ENCODE measurements at regions not wholly inside any gene's neighbourhood (a gene's known extent, or its start where the extent isn't known, plus 50 kb on each side); places are given as distances from the start of the nearest gene placed in this dataset.

DNA sequence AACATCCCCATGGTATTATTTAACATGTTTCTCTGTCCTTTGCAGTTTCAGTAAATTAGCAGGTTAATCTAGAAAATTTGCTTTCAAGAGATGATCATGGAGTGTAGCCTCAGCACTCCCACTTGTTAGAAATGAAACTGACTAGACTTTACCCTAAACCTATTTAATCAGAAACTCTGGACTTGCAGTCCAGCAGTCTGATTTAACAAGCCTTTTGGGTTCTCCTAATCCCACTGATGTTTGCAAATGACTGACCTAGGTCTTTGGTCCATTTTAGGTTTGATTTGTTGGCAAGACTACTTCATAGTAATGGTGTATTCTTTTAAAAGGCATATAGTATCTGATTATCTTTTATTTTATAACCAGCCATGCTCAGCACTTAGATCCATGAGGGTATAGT is 55.5 kb upstream of the SLC25A13 start:
- no peak for DNase-seq
- no peak overlapping the region for H3K4me3 ChIP-seq
- no peaks in the 10 kb centered on the region for H3K27me3 ChIP-seq
- TF ChIP-seq, protein P1, sequence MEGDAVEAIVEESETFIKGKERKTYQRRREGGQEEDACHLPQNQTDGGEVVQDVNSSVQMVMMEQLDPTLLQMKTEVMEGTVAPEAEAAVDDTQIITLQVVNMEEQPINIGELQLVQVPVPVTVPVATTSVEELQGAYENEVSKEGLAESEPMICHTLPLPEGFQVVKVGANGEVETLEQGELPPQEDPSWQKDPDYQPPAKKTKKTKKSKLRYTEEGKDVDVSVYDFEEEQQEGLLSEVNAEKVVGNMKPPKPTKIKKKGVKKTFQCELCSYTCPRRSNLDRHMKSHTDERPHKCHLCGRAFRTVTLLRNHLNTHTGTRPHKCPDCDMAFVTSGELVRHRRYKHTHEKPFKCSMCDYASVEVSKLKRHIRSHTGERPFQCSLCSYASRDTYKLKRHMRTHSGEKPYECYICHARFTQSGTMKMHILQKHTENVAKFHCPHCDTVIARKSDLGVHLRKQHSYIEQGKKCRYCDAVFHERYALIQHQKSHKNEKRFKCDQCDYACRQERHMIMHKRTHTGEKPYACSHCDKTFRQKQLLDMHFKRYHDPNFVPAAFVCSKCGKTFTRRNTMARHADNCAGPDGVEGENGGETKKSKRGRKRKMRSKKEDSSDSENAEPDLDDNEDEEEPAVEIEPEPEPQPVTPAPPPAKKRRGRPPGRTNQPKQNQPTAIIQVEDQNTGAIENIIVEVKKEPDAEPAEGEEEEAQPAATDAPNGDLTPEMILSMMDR (IDR thresholded peaks at IDR 0.05) = no peak
- no peak for TF ChIP-seq POLR2A (IDR thresholded peaks at IDR 0.05)
- no peaks in the 10 kb centered on the region for H3K9me3 ChIP-seq
- no peaks in the 10 kb centered on the region for H3K36me3 ChIP-seq
- H3K27ac ChIP-seq = no peak overlapping the region
- no peaks in the 10 kb centered on the region for H3K4me1 ChIP-seq

Small RNAs in the stretch of these regions (small RNA-seq; reads per million reads assigned to genes)
- gene RNU7-188P = 0 reads per million in 2 donors

Data from Peyer's patch (tissue), 4 donors.